ENCODE measurements at regions not wholly inside any gene's neighbourhood (a gene's known extent, or its start where the extent isn't known, plus 50 kb on each side); places are given as distances from the start of the nearest gene placed in this dataset.

DNA sequence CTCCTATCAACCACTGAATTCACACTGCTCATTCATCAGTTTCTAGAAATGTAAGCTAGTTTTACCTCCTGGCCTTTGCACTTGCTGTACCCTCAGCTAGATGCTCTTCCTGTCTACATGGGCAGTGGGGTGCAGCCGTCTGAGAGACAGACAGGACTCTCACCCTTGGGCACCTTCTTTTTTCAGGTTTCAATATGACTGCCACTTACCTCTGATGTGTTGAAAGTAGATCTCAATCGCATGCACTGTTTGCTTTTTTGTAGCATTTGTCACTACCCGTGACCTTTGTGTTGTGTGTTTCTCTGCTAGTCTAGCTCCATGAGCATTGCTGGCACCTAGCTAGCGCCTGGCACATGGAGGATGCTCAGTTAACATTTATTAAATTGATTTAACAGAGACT lies 403.1 kb upstream of the TRPC7 start:
- intact Hi-C loops (cut with DNase I), result no loop called here
- ATAC-seq (no peak), DNase-seq (no peak)
- H3K4me1 ChIP-seq, result no peaks in the 10 kb centered on the region
- no peak overlapping the region for H3K27ac ChIP-seq
- TF ChIP-seq, protein P1, sequence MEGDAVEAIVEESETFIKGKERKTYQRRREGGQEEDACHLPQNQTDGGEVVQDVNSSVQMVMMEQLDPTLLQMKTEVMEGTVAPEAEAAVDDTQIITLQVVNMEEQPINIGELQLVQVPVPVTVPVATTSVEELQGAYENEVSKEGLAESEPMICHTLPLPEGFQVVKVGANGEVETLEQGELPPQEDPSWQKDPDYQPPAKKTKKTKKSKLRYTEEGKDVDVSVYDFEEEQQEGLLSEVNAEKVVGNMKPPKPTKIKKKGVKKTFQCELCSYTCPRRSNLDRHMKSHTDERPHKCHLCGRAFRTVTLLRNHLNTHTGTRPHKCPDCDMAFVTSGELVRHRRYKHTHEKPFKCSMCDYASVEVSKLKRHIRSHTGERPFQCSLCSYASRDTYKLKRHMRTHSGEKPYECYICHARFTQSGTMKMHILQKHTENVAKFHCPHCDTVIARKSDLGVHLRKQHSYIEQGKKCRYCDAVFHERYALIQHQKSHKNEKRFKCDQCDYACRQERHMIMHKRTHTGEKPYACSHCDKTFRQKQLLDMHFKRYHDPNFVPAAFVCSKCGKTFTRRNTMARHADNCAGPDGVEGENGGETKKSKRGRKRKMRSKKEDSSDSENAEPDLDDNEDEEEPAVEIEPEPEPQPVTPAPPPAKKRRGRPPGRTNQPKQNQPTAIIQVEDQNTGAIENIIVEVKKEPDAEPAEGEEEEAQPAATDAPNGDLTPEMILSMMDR (IDR thresholded peaks at IDR 0.05), result no peak
- H3K27me3 ChIP-seq (ENCODE audit: insufficient read depth in 3 of 3, low read length in 2 of 3), result no peaks in the 10 kb centered on the region
- no peaks in the 10 kb centered on the region for H3K9me3 ChIP-seq
- H3K36me3 ChIP-seq (ENCODE audit: insufficient read depth in 1 of 2, low read depth in 1 of 2), result no peaks in the 10 kb centered on the region
- H3K4me3 ChIP-seq, result no peak overlapping the region
- WGBS, 3 donors, result 74 to 76% (median 75%) methylated on average over 4 of the region's 4 CpGs

DNA sequence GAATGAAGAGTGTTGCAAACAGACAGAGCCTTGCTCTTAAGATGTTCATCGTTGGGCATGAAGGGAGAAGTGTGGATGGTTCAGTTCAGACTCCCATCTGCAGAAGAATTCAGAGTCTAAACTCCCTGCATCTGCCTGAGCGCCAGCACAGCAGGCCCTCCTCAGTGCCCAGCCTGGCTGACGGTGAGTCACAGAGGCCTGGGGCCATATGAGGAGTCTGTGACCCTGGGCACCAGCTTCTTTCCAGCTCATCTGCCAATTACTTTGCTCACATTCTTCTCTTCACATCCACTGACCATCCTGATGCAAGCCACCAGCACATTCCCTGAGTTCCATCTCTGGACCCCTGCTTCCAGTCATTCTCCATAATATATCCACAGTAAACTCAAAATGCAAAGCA lies 401.1 kb upstream of the TRPC7 start:
- DNase-seq (no peak), ATAC-seq (no peak)
- no peaks in the 10 kb centered on the region for H3K27me3 ChIP-seq (ENCODE audit: insufficient read depth in 3 of 3, low read length in 2 of 3)
- TF ChIP-seq, protein P1 (IDR thresholded peaks at IDR 0.05), result no peak
- WGBS, 3 donors, result 70 to 85% (median 80%) methylated on average over 3 of the region's 3 CpGs
- no peak overlapping the region for H3K4me3 ChIP-seq
- no peaks in the 10 kb centered on the region for H3K9me3 ChIP-seq
- intact Hi-C loops (cut with DNase I), result no loop called here
- no peaks in the 10 kb centered on the region for H3K4me1 ChIP-seq
- no peak overlapping the region for H3K27ac ChIP-seq
- H3K36me3 ChIP-seq (ENCODE audit: insufficient read depth in 1 of 2, low read depth in 1 of 2), result no peaks in the 10 kb centered on the region

DNA sequence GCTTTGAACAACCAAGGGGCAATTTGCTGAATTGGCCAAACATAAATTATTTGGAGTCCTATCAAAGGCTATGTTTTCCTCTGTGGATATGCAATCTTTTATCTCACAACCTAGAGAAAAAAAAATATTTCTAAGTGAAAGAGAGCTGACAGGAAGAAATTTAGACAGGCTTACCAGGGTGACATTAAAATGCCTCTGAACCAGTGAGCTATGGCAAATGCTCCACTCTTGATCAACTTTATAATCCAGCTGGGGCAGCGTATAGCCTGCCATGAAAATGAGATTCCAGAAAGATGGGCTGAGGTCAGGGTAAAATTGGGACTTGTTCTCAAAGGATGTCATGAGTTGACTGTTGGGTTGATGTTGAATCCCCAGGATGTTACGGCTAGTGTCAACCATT lies 399.3 kb upstream of the TRPC7 start:
- H3K4me1 ChIP-seq, result no peaks in the 10 kb centered on the region
- intact Hi-C loops (cut with DNase I), result no loop called here
- no peaks in the 10 kb centered on the region for H3K36me3 ChIP-seq (ENCODE audit: insufficient read depth in 1 of 2, low read depth in 1 of 2)
- TF ChIP-seq, protein P1 (IDR thresholded peaks at IDR 0.05), result no peak
- 73 to 86% (median 83%) methylated on average over 2 of the region's 2 CpGs for WGBS, 3 donors
- H3K4me3 ChIP-seq, result no peak overlapping the region
- H3K27me3 ChIP-seq (ENCODE audit: insufficient read depth in 3 of 3, low read length in 2 of 3), result no peaks in the 10 kb centered on the region
- ATAC-seq (no peak), DNase-seq (no peak)
- H3K27ac ChIP-seq, result no peak overlapping the region
- no peaks in the 10 kb centered on the region for H3K9me3 ChIP-seq

DNA sequence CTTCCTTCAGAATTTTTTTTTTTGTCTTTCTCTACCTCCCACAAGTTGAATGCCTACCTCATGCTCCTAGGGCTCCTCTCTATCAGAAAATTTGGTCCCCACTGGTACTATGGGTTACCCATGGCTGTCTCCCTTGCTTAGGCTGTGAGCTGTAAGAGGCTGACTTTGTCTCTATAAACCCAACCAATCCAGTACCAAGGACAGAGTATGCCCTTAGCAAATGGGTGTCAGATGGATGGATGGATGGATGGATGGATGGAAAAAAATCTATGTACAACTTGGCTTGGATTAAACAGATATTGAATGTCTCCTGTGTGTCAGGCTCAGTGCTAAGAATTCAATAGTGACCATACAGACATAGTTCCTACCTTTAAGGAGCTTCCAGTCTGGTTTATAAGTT lies 398.2 kb upstream of the TRPC7 start:
- Histone ChIP-seq H3K4me1 (no peaks in the 10 kb centered on the region), H3K9me3 (no peaks in the 10 kb centered on the region), H3K4me3 (no peak overlapping the region), H3K27ac (no peak overlapping the region), H3K36me3 (ENCODE audit: insufficient read depth in 1 of 2, low read depth in 1 of 2) (no peaks in the 10 kb centered on the region), H3K27me3 (ENCODE audit: insufficient read depth in 3 of 3, low read length in 2 of 3) (no peaks in the 10 kb centered on the region)
- intact Hi-C loops (cut with DNase I), result no loop called here
- DNase-seq (no peak), ATAC-seq (no peak)
- TF ChIP-seq, protein P1 (IDR thresholded peaks at IDR 0.05), result no peak

DNA sequence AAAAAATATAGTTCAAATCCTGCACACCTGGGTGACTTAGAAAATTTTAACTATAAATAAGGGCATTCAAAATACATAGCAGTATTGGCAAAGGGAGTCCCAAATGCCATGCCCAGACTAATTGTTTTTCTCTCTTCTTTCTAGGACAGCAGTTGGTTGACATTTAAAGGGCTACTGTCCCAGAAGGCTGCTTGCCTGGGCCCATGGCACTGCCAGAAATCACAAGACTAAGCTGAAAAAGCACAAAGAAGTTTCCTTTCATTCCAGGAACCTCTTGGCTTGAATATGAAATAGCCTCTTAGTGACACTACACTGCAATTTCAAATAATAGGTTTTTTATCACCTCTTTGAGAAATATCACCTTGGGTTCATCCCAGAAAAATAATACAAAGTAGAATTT lies 388.9 kb upstream of the TRPC7 start:
- DNase-seq (no peak), ATAC-seq (no peak)
- H3K27me3 ChIP-seq (ENCODE audit: insufficient read depth in 3 of 3, low read length in 2 of 3), result no peaks in the 10 kb centered on the region
- H3K4me3 ChIP-seq, result no peak overlapping the region
- TF ChIP-seq, protein P1 (IDR thresholded peaks at IDR 0.05), result no peak
- H3K9me3 ChIP-seq, result no peaks in the 10 kb centered on the region
- no peaks in the 10 kb centered on the region for H3K4me1 ChIP-seq
- no peaks in the 10 kb centered on the region for H3K36me3 ChIP-seq (ENCODE audit: insufficient read depth in 1 of 2, low read depth in 1 of 2)
- intact Hi-C loops (cut with DNase I), result no loop called here
- H3K27ac ChIP-seq, result no peak overlapping the region
